Choroid plexus epithelial cell (primary cell): ENCODE measurements at regions not wholly inside any gene's neighbourhood (a gene's known extent, or its start where the extent isn't known, plus 50 kb on each side); places are given as distances from the start of the nearest gene placed in this dataset.
A peak's percentile ranks its signal among the peaks of the same experiment; 100 is the strongest.

Source experiments
- DNase-seq: peaks from one replicate; pipeline ENCODE4 v3.0.0-alpha.2; 2010; ENCODE audit warnings: low read depth
- H3K4me3 ChIP-seq: 2 replicates; pipeline ENCODE4 v1.5.1; 2011; ENCODE audit warnings: low read depth, mild to moderate bottlenecking, control low read depth, low read length, moderate library complexity
- CTCF ChIP-seq: conservative IDR thresholded peaks from 2 replicates; pipeline ENCODE4 v1.5.1; 2011; ENCODE audit warnings: low read depth, mild to moderate bottlenecking, control low read depth, inconsistent platforms, low read length, moderate library complexity

DNA sequence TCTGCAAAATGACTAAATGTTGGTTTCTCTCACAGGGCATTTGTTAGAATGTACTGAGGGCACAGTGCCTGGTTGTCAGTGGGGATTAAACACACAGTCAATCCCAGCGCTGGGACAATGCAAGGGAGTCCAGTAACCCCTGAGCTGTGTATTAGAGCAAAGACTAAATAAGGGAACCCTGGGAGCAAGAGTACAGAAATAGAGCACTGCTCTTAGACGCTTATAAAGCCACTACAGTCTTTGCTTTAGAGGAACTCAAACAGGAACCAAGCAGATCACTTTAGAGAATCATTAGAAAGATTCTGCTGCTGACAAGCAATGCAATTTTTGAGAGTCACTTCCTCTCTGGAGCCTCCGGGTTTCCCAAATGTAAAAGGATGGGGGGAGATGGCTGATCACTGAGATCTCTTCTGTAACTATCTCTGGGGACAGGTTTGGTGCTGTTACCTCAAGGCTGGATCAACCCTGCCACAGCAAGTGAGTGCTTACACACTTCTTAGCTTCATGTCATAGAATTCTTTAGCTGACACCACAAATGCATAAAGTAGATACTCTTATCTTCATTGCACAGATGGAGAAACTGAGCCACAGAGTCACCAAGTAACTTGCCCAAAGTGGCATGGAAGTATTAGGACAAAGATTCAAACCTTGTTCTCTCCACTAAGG, 137.8 kb upstream of the CPEB2 start:
- no peak for TF ChIP-seq CTCF
- no peak overlapping the region for H3K4me3 ChIP-seq
- no peak for DNase-seq

- TF ChIP-seq CTCF = no peak
- DNase-seq = no peak
- H3K4me3 ChIP-seq = no peak overlapping the region
These were observed 137.3 kb upstream of the CPEB2 start for GRCh38 chr4:14865031-14865366.

GRCh38 chr4:14865804-14866203, 136.5 kb upstream of the CPEB2 start:
- no peak overlapping the region for H3K4me3 ChIP-seq
- TF ChIP-seq CTCF = no peak
- DNase-seq = peak; percentile 80

DNA sequence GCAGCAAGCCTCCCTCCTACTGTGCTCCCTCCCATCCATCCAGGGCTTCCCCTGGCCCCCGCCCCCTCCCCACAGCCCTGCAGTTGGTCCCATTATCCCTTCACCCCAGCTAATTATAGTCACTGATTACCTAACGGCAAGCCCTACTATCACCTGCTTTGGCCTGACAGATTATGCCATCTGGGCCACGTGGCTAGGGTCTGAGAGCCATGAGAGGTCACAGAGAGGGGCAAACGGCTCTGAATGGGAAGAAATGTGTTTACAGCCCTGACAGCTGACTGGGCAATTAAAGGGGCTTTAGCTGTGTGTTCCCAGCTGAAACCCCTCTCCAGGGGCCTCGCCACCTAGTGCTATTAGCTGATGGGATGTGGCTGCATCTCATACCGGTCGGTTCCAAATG, 134.4 kb upstream of the CPEB2 start:
- TF ChIP-seq CTCF = no peak
- no peak overlapping the region for H3K4me3 ChIP-seq
- DNase-seq = no peak

DNA sequence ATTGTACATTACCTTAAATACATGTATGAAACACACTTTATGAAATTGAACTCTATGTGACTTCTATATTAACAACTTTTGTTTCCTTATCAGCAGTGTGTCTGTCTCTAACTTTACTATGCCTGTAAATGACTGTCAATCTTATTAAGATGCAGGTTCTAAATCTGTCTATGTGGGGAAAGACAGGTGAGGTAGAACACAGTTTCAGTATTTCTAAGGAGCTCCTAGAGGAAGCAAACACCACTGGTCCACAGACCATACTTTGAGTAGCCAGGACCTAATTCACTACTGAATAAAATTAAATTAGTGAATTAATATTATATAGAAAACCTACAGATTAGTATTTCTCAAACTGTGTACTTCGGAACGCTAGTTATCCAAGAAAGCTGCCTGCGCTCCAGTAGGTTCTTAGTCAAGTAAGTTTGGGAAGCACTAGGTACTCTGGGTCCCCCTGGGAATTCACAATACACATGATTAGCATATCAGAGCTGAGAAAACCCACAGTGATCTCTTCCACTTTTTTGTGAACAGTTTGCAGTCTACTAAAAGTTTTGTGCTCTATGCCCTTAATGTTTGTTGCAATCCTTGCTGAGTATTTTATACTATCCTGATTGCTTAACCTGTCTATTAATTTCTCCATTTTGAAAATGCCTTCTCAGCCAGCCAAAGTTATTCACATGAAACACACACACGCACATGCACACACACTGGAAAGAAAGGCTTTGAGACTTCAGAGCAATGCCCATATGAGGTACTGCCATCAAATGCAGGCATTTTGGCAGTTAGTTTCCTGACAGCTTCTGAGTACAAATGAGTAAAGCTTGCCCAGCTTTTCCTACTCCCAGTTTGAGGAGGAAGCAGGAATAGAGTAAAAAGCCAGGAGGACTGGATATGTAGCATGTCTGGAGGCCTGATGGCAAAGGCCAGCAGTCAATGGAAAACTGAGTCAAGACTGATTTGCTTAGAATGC, 133.6 kb upstream of the CPEB2 start:
- H3K4me3 ChIP-seq = no peak overlapping the region
- no peak for DNase-seq
- TF ChIP-seq CTCF = no peak

DNA sequence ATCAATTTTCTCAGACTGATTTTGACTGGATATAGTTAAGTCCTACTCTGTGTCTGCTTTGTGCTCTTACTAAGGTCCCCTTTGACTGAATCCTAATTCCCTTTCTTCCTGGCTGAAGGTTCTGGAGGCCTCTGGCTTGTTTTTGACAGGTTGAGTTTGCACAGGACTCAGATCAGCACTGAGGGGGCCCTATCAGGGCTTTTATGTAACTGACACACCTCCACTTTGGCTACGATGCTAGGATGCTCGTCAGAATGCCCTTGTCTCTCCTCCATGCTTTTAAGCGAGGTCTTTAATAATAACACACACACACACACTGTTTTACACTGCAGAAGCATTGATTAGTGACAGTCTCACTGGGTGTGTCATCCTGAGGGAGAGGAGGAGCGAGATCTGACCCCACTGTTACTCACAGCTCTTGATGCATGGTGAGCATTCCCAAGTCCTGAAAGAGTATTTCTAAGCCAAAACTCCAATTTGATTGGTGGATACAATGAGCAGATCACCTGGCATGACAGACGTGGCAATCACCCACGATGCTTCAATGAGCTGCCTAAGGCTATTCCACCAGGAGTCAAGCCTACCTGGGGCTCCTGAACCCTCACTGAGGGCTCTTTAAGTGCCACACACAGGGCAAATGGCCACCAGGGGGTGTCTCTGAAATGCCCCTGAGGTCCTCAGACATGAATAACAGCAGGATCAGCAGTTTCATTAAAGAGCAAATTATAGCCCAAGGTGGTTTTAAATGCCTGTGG, 130.4 kb upstream of the CPEB2 start:
- peak; percentile 39 for TF ChIP-seq CTCF
- DNase-seq = no peak
- H3K4me3 ChIP-seq = no peak overlapping the region
